IgD-negative memory B cell (primary cell): ENCODE measurements at regions not wholly inside any gene's neighbourhood (a gene's known extent, or its start where the extent isn't known, plus 50 kb on each side); places are given as distances from the start of the nearest gene placed in this dataset.

Experiments used
- H3K27ac Mint-ChIP-seq, 3 donors: one replicate each; pipeline ENCODE4 v1.8.0; 2020 to 2022; ENCODE audit warnings: mild to moderate bottlenecking in 3 of 3, mixed read lengths in 3 of 3, moderate library complexity in 1 of 3
- H3K27me3 Mint-ChIP-seq: one replicate; pipeline ENCODE4 v1.8.0; 2021; ENCODE audit warnings: mixed read lengths
- H3K36me3 Mint-ChIP-seq: one replicate; pipeline ENCODE4 v1.8.0; 2020; ENCODE audit warnings: mild to moderate bottlenecking, mixed read lengths
- H3K4me1 Mint-ChIP-seq, 3 donors: one replicate each; pipeline ENCODE4 v1.8.0; 2020 to 2022; ENCODE audit warnings: mixed read lengths in 3 of 3, mild to moderate bottlenecking in 1 of 3
- H3K4me3 Mint-ChIP-seq, 4 donors: one replicate each; pipeline ENCODE4 v1.8.0; 2020 to 2022; ENCODE audit warnings: mild to moderate bottlenecking in 4 of 4, mixed read lengths in 4 of 4, moderate library complexity in 3 of 4
- H3K9me3 Mint-ChIP-seq, 3 donors: one replicate each; pipeline ENCODE4 v1.8.0; 2020 to 2021; ENCODE audit warnings: mixed read lengths in 3 of 3, mild to moderate bottlenecking in 1 of 3

- Mint-ChIP-seq H3K36me3 (no peaks in the 10 kb centered on the region), H3K4me3 (peak overlapping the region in 3 of 4 donors; percentile 53 to 81 (median 54)), H3K27ac (peak overlapping the region; percentile 92 to 95 (median 94)), H3K9me3 (no peaks in the 10 kb centered on the region), H3K27me3 (no peaks in the 10 kb centered on the region), H3K4me1 (peaks cover 39 to 44% (median 41%) of the 10 kb centered on the region in 3 donors)
Measured at GRCh38 chr9:111985315-111985714, 88.7 kb downstream of the UGCG start.

DNA sequence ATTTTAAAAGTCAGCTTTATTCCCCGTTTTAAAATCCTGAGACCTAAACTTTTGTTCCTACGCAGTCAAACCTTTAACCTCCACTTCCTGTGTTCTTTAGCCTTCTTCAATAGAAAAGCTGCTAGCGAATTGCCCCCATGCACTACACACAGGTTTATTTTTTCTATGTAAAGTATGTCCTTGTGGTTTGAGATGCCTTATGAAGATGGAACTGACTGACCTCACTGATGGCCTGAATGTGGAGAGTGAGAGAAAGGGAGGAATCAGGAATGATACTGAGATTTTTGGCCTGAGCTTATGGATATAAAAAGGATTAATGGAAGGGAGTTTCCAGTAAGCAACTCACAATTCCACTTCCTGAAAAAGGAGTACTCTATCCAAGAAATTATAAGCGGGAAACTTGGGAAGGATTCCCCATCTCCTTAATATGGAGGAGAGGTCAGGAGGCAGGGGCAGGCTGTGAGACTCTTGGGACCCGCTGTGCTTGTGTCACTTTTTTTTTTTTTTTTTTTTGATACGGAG is 89.5 kb downstream of the UGCG start:
- Mint-ChIP-seq H3K27me3 (no peaks in the 10 kb centered on the region), H3K36me3 (no peaks in the 10 kb centered on the region), H3K4me3 (peak overlapping the region in 2 of 4 donors; percentile 54 to 88), H3K9me3 (peaks cover 0 to 3% (median 2%) of the 10 kb centered on the region in 3 donors), H3K27ac (peak overlapping the region in 2 of 3 donors; percentile 94 to 95), H3K4me1 (peaks cover 39 to 44% (median 41%) of the 10 kb centered on the region in 3 donors)
